HS-5 (cell line): ENCODE measurements at regions not wholly inside any gene's neighbourhood (a gene's known extent, or its start where the extent isn't known, plus 50 kb on each side); places are given as distances from the start of the nearest gene placed in this dataset.
A peak's percentile ranks its signal among the peaks of the same experiment; 100 is the strongest.
"Not testable (repeated sequence)": the region's sequence is repeated elsewhere in the genome, so short reads cannot be mapped to it uniquely, and the experiment has no call there.

Experiments
- DNase-seq: peaks from one replicate; pipeline ENCODE4 v3.0.0-alpha.2; 2012; ENCODE audit warnings: low read depth

DNA sequence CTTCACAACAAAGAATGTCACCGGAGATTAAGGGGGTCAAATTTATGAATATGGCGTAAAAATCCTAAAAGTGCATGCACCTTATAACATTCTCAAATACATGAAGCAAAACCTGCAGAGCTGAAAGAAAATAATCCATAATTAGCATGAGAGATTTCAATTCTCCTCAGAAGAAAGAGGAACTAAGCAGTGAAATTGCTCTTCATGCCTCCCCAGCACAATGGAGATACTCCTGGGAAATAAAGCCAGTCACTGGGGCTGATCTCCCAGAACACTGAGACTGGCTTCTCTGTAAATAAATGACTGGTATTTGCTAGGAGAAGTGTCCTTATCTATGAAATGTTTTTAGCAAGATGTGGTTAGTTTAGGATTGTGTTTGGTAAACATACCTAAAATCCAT lies 68.1 kb downstream of the GOLGA6L6 start:
- DNase-seq = not testable (repeated sequence)

DNA sequence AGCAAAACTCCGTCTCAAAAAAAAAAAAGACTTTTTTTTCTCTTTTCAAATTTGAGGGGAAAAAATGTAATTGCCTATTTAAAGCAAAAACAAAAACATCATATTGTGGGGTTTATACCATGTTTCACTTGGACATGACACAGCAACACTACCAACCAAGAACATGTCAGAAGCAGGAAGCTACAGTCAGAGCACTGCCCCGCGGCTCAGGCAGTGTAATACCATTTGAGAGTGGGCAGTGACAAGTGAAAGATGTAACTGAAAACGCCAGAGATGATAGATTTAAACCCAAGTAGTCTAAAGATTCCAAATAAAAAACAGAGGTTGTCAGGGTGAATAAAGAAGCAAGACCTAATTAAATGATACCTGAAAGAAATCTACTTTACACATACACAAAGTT lies 68.6 kb downstream of the GOLGA6L6 start:
- DNase-seq = not testable (repeated sequence)

DNA sequence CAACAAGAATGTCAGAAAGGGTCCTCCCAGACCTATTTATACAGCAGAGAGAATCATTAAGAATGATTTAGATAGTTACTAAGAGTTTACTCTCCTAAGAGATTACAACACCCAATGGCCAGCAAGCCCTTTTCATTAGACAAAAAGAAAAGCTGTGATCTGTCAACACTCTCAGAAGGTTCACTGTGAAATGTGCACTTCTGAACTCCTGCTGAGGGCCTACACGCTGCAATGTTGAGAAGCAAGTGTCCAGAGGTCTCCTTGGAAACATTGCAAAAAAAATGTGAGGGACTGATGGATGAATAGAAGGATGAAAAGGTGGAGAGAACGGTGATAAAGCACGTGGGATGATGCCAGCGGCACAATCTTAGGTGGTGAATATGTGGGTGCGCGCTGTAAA lies 70.8 kb downstream of the GOLGA6L6 start:
- DNase-seq = not testable (repeated sequence)

GRCh38 chr15:20441138-20441537 lies 100.5 kb downstream of the GOLGA6L6 start:
- not testable (repeated sequence) for DNase-seq

DNA sequence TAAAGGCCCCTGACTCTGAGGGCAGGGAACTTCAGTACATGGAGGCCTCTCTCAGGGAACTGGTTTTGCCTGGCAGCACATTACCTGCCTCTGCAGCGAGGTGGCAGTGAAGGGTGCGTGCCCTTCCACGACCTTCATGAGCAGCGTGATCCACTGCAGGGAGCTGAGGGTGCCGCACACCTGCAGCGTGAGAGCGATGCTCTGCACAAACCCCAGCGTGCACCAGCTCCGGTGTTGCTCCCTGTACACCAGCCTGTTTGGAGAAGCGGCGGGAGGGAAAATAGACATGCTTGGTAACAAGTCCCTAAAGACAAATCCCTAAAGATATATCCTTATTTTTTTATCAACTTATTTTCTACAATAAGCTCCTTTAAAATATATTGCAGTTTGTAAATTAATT lies 101.2 kb downstream of the GOLGA6L6 start:
- not testable (repeated sequence) for DNase-seq

GRCh38 chr15:20439111-20439510 lies 102.5 kb downstream of the GOLGA6L6 start:
- not testable (repeated sequence) for DNase-seq

DNA sequence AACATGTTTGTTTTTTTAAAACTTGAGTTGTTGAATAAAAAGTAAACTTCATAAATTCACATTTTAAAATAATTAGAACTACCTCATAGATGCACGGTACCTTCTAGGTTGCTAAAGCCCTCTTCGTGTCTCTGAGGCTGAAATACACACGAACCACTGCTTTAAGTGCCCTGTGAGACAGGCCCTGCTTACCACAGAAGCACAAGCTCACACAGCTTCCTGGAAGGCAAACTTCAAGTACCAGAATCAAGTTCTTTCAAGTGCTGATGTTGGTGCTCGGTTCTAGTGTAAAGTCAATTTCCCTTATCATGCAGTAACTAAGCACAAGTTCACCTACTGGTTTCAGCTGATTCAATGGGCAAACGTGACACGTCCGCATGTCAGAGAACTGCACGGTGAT lies 103.3 kb downstream of the GOLGA6L6 start:
- DNase-seq = not testable (repeated sequence)

- not testable (repeated sequence) for DNase-seq
Measured at GRCh38 chr15:20433468-20433867, 108.1 kb downstream of the GOLGA6L6 start.

DNA sequence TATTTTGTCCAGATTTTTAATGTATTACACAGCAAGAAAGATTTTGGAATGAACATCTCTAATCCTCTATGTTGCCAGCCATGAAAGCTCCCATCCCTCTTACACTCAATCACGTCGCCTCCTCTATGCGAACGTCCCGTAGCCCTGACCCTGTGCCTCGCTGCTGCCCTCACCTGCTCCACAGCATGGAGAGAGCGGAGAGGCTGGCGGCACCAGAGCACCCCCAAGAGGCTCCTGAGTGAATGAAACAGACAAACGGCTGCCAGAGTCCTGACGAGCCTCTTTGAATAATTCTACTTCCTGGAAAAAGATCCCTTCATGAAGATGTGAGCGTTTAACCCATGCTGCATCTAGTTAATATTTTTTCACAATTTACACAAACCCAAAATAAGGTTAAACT lies 111.1 kb downstream of the GOLGA6L6 start:
- DNase-seq = not testable (repeated sequence)

DNA sequence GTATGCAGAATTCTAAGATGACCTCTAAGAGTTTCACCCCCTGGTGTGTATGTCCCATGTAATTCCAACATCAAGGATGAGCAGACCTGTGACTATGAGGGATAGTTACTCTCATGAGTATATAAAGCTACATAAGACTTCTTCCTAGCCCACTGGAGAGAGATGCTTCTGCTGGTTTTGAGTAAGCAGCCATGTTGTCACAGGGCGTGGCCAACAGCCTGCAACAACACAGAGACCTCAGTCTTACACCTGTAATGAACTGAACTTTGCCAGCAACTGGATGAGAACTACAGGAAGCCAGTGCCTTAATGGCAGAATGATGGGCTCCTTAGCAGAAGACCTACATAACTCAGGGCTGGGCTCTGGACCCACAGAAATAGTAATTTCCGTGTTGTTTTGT lies 120.9 kb downstream of the GOLGA6L6 start:
- DNase-seq = not testable (repeated sequence)

DNA sequence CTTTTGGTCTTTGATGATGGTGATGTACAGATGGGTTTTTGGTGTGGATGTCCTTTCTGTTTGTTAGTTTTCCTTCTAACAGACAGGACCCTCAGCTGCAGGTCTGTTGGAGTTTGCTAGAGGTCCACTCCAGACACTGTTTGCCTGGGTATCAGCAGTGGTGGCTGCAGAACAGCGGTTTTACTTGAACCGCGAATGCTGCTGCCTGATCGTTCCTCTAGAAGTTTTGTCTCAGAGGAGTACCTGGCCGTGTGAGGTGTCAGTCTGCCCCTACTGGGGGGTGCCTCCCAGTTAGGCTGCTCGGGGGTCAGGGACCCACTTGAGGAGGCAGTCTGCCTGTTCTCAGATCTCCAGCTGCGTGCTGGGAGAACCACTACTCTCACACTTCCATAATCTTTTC lies 125.0 kb downstream of the GOLGA6L6 start:
- DNase-seq = not testable (repeated sequence)

DNA sequence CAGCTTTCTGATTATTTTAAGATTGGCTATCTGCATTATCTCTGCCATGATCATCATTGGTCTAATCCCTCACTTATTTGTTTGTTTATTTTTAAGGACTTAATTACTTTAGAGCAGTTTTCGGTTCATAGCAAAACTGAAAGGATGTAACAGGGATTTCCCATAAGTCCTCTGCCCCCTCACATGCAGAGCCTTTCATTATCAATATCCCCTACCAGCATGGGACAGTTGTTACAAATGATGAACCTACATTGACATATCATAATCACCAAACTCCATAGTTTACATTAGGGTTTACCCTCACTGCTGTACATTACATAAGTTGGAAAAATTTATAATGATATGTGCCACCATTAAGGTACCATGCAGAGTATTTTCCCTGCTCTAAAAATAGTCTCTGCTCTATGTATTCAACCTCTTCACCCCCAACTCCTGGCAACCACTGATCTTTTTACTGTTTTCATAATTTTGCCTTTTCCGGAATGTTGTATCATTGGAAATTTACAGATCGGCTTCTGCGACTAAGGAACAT lies 131.9 kb downstream of the GOLGA6L6 start:
- DNase-seq = not testable (repeated sequence)

- no peak for DNase-seq
Measured at GRCh38 chr15:20409247-20409646, 132.4 kb downstream of the GOLGA6L6 start.

GRCh38 chr15:20407553-20407952 lies 134.0 kb downstream of the GOLGA6L6 start:
- DNase-seq = no peak

DNA sequence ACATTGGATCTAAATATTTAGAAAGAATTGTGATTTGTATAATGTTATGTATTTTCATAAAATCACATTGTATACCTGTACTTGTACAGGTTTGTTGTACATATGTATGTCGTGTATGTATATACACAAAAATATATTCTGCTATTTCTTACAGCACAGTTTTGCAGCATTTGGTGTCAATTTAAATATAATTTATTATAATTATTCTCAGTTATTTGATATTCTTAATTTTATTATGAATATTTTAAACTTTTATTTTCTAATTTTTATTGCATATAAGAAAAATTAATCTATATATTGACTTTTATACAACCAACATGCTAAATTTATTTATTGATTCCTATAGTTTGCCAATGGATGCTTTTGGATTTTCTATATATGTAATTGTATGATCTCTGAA lies 137.0 kb downstream of the GOLGA6L6 start:
- not testable (repeated sequence) for DNase-seq

GRCh38 chr15:20402586-20402985 lies 139.0 kb downstream of the GOLGA6L6 start:
- DNase-seq = not testable (repeated sequence)

GRCh38 chr15:20401058-20401457 lies 140.5 kb downstream of the GOLGA6L6 start:
- not testable (repeated sequence) for DNase-seq

DNA sequence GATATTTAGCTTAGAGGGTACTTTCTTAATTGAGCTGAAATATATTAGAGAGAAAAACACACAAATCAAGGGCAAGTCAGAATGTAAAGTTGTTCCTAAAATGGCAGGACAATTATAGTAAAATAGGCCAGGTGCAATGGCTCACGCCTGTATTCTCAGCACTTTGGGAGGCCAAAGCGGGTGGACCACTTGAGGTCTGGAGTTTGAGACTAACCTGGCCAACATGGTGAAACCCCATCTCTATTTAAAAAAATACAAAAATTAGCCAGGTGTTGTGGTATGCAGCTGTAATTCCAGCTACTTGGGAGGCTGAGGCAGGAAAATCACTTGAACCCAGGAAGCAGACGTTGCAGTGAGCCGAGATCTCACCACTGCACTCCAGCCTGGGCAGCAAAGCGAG lies 142.9 kb downstream of the GOLGA6L6 start:
- not testable (repeated sequence) for DNase-seq

GRCh38 chr15:20388161-20388560 lies 153.4 kb downstream of the GOLGA6L6 start:
- not testable (repeated sequence) for DNase-seq

DNA sequence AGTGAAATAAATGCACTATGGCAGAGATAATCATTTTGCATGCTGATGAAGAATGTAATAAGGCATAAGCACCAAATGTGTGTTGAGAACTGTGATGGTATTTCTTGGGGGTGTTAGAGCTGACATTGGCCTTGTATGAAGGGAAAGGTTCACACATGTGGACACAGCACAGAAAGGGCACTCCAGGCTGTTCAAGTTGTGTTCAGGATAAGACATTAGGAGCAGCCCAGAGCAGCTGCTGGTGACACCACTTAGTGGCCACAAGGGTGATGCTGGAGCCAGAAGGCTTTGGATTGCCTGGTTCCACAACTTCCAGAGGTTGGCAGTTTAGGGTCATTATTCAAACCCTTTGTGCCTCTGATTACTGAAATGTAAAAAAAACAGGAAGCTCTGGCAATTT lies 155.4 kb downstream of the GOLGA6L6 start:
- no peak for DNase-seq

DNA sequence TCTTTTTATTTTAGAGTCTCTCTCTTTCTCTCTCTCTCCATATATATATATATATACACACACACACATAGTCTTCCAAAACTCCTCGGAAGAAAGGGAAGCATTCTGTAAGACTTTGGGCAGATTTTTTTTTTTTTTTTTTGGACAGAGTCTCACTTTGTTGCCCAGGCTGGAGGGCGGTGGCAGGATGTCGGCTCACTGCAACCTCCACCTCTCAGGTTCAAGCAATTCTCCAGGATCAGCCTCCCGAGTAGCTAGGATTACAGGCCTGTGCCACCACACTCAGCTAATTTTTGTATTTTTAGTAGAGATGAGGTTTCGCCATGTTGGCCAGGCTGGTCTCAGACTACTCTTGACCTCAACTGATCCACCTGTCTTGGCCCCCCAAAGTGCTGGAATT lies 161.4 kb downstream of the GOLGA6L6 start:
- DNase-seq = not testable (repeated sequence)

GRCh38 chr15:20376872-20377271 lies 164.7 kb downstream of the GOLGA6L6 start:
- no peak for DNase-seq

GRCh38 chr15:20372416-20372815 lies 169.2 kb downstream of the GOLGA6L6 start:
- peak; percentile 11 for DNase-seq

DNA sequence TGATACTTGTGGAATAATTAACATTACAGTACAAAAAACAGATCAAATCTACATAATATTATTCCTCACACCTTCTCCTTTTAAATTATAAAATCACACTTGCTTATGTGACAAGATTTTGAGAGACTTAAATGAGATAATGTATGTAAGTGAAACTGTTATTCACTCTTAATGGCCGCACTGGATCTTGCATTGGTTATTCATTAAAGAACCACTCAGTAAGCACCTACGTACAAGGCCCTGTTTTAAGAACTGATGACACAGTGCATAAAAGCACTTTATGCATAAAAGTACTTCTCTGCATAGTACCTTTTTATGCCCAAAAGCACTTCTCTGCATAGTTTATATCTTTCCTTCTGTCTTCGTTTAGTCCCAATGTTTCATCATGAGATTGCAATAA lies 172.1 kb downstream of the GOLGA6L6 start:
- DNase-seq = no peak
